SK-N-SH (cell line): ENCODE measurements at regions not wholly inside any gene's neighbourhood (a gene's known extent, or its start where the extent isn't known, plus 50 kb on each side); places are given as distances from the start of the nearest gene placed in this dataset.

Experiments used
- EP300 ChIP-seq, 2 experiments: IDR thresholded peaks; 2 replicates each; pipeline versions ENCODE4 v1.4.0 to v1.6.1; 2012; ENCODE audit warnings: borderline replicate concordance in 1 of 2, low read depth in 1 of 2, low read length in 1 of 2
- EZH2phosphoT487 ChIP-seq: fragments of 200-600 bp; sonication (generic); IDR thresholded peaks from 2 replicates; pipeline ENCODE4 v1.6.1; 2017; ENCODE audit warnings: low read depth, mixed run types, mild to moderate bottlenecking, antibody characterized with exemption, moderate library complexity, borderline replicate concordance
- POLR2AphosphoS5 ChIP-seq: IDR thresholded peaks from 2 replicates; pipeline ENCODE4 v1.6.1; 2012; ENCODE audit warnings: low read depth, low read length
- RAD21 ChIP-seq: IDR thresholded peaks from 2 replicates; pipeline ENCODE4 v1.6.1; 2012; ENCODE audit warnings: mild to moderate bottlenecking, low read length
- TAF1 ChIP-seq: IDR thresholded peaks from 2 replicates; pipeline ENCODE4 v1.6.1; 2012; ENCODE audit warnings: low read depth, mild to moderate bottlenecking, low read length, moderate library complexity, borderline replicate concordance
- TCF12 ChIP-seq: IDR thresholded peaks from 2 replicates; pipeline ENCODE4 v1.4.0; 2012
- TF ChIP-seq, protein P1 (sequence below): fragments of 200-600 bp; sonication (generic); IDR thresholded peaks from 2 replicates; pipeline ENCODE4 v1.6.1; 2017; ENCODE audit warnings: antibody characterized with exemption, mild to moderate bottlenecking, moderate library complexity
- TF ChIP-seq, protein P2 (sequence below): fragments of 150-350 bp; IDR thresholded peaks from 2 replicates; pipeline ENCODE4 v1.6.1; 2017; ENCODE audit warnings: antibody characterized with exemption, low read length, low read depth, borderline replicate concordance

DNA sequence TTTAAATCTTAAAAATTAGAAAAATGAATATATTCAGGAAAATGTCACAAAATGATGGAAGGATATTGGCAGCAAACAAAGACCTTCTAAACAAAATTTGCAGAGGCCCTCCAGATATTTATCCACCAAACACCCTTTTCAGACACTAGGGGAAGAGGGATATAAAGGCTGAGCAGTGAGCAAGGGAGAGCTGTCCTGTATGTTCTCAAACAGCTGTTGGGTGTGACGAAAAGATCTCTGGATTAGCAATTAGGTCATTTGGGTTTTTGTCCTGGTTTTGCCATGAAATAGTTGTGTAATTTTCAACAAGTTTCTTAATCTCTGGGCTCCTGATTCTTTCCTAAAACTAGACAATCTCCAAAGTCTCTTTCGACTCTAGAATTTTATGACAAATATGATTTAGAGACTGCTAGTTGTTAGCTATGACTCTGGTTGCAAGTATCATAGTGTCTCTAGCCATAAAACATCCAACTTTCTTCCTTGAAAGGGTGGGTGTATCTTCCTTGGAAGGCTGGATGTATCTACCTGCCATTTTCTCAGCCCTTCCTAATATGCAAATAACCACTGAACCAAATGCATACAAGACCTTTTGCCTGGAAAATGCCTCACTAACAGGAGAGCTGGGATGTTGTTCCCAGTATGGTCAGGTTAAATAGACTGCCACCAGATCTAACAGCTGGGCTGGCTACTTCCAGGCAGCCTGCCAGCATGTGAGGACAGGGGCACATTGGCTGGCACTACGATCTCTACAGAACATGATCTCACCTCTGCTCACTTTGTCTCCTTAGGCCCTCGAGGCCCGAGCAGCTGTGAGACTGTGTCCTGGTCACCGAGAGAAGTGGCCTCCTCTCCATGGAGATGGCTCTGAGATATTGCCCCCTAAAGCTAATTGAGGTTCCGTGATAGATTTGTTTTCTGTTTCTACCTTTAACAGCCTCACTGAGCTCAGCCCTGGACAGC, 225.5 kb upstream of the JADE1 start:
- TF ChIP-seq, protein P1, sequence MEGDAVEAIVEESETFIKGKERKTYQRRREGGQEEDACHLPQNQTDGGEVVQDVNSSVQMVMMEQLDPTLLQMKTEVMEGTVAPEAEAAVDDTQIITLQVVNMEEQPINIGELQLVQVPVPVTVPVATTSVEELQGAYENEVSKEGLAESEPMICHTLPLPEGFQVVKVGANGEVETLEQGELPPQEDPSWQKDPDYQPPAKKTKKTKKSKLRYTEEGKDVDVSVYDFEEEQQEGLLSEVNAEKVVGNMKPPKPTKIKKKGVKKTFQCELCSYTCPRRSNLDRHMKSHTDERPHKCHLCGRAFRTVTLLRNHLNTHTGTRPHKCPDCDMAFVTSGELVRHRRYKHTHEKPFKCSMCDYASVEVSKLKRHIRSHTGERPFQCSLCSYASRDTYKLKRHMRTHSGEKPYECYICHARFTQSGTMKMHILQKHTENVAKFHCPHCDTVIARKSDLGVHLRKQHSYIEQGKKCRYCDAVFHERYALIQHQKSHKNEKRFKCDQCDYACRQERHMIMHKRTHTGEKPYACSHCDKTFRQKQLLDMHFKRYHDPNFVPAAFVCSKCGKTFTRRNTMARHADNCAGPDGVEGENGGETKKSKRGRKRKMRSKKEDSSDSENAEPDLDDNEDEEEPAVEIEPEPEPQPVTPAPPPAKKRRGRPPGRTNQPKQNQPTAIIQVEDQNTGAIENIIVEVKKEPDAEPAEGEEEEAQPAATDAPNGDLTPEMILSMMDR = no peak
- TF ChIP-seq EZH2phosphoT487 (no peak), EP300 (IDR thresholded peaks at IDR 0.05; ENCODE audit: borderline replicate concordance in 1 of 2, low read depth in 1 of 2, low read length in 1 of 2) (no peak), TCF12 (no peak), POLR2AphosphoS5 (no peak), RAD21 (no peak), TAF1 (no peak)
- TF ChIP-seq, protein P2, sequence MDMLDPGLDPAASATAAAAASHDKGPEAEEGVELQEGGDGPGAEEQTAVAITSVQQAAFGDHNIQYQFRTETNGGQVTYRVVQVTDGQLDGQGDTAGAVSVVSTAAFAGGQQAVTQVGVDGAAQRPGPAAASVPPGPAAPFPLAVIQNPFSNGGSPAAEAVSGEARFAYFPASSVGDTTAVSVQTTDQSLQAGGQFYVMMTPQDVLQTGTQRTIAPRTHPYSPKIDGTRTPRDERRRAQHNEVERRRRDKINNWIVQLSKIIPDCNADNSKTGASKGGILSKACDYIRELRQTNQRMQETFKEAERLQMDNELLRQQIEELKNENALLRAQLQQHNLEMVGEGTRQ = no peak
